ENCODE measurements at regions not wholly inside any gene's neighbourhood (a gene's known extent, or its start where the extent isn't known, plus 50 kb on each side); places are given as distances from the start of the nearest gene placed in this dataset.

- POLR2A ChIA-PET (ENCODE audit: unreplicated experiment) = no interaction called here
- H3F3A ChIP-seq (ENCODE audit: low read length, unreplicated experiment) = no peaks in the 10 kb centered on the region
- no peaks in the 10 kb centered on the region for H3K9me3 ChIP-seq (ENCODE audit: low read length)
- no peaks in the 10 kb centered on the region for H4K20me1 ChIP-seq (ENCODE audit: low read length)
- H3K4me3 ChIP-seq (ENCODE audit: low read length) = no peak overlapping the region
- H3K9me2 ChIP-seq (replicated peaks; ENCODE audit: low read length) = no peaks in the 10 kb centered on the region
- no peak overlapping the region for H3K4me2 ChIP-seq (ENCODE audit: low read length)
- H3K79me2 ChIP-seq (ENCODE audit: low read length) = no peaks in the 10 kb centered on the region
- BruUV-seq (replicated peaks) = no TSS peak
- no peak overlapping the region for H3K9ac ChIP-seq (ENCODE audit: low read length)
- ATAC-seq = no peak
- no peak for TF ChIP-seq EZH2 (IDR thresholded peaks at IDR 0.05; ENCODE audit: low read length, unreplicated experiment)
- no peak for TF ChIP-seq EZH2phosphoT487 (IDR thresholded peaks at IDR 0.05; ENCODE audit: borderline replicate concordance, low read length)
- no peak for TF ChIP-seq CTCF (conservative IDR thresholded peaks at IDR 0.05; ENCODE audit: low read depth, low read length)
- no peak overlapping the region for H3K27ac ChIP-seq (ENCODE audit: low read length)
- peaks cover 11% of the 10 kb centered on the region; the same call in 1 of the 2 replicates for H3K27me3 ChIP-seq (ENCODE audit: low read length)
- H3K4me1 ChIP-seq (ENCODE audit: insufficient read depth, low read length) = no peaks in the 10 kb centered on the region
- intact Hi-C loops (cut with micrococcal nuclease) = no loop called here
- no peak overlapping the region for H2AFZ ChIP-seq (ENCODE audit: low read length)
- no peak for DNase-seq
- CTCF ChIA-PET = no interaction called here
- no peaks in the 10 kb centered on the region for H3K36me3 ChIP-seq (ENCODE audit: low read depth, low read length)
These were observed 178.2 kb upstream of the EOMES start for GRCh38 chr3:27900316-27900715.

- no peak overlapping the region for H3K4me3 ChIP-seq (ENCODE audit: low read length)
- ATAC-seq (no peak), DNase-seq (no peak)
- TF ChIP-seq CTCF (conservative IDR thresholded peaks at IDR 0.05; ENCODE audit: low read depth, low read length) = no peak
- TF ChIP-seq EZH2phosphoT487 (IDR thresholded peaks at IDR 0.05; ENCODE audit: borderline replicate concordance, low read length) = no peak
- TF ChIP-seq EZH2 (IDR thresholded peaks at IDR 0.05; ENCODE audit: low read length, unreplicated experiment) = no peak
- H3K27me3 ChIP-seq (ENCODE audit: low read length) = peaks cover 8% of the 10 kb centered on the region; the same call in 1 of the 2 replicates
- H3K27ac ChIP-seq (ENCODE audit: low read length) = no peak overlapping the region
- H2AFZ ChIP-seq (ENCODE audit: low read length) = no peak overlapping the region
- ChIA-PET CTCF (no interaction called here), POLR2A (ENCODE audit: unreplicated experiment) (no interaction called here)
- no peaks in the 10 kb centered on the region for H3K9me2 ChIP-seq (replicated peaks; ENCODE audit: low read length)
- no peak overlapping the region for H3K4me2 ChIP-seq (ENCODE audit: low read length)
- H3K36me3 ChIP-seq (ENCODE audit: low read depth, low read length) = no peaks in the 10 kb centered on the region
- no peaks in the 10 kb centered on the region for H3K4me1 ChIP-seq (ENCODE audit: insufficient read depth, low read length)
- no peaks in the 10 kb centered on the region for H3F3A ChIP-seq (ENCODE audit: low read length, unreplicated experiment)
- no peak overlapping the region for H3K9ac ChIP-seq (ENCODE audit: low read length)
- no peaks in the 10 kb centered on the region for H3K79me2 ChIP-seq (ENCODE audit: low read length)
- no peaks in the 10 kb centered on the region for H3K9me3 ChIP-seq (ENCODE audit: low read length)
- H4K20me1 ChIP-seq (ENCODE audit: low read length) = no peaks in the 10 kb centered on the region
- no TSS peak for BruUV-seq (replicated peaks)
- intact Hi-C loops (cut with micrococcal nuclease) = no loop called here
These were observed 181.3 kb upstream of the EOMES start for GRCh38 chr3:27903446-27903845.

GRCh38 chr3:27905625-27906024 lies 183.5 kb upstream of the EOMES start:
- Histone ChIP-seq H3F3A (ENCODE audit: low read length, unreplicated experiment) (no peaks in the 10 kb centered on the region), H2AFZ (ENCODE audit: low read length) (no peak overlapping the region), H3K27me3 (ENCODE audit: low read length) (no peaks in the 10 kb centered on the region), H3K9ac (ENCODE audit: low read length) (no peak overlapping the region), H3K27ac (ENCODE audit: low read length) (no peak overlapping the region), H3K9me2 (replicated peaks; ENCODE audit: low read length) (no peaks in the 10 kb centered on the region), H3K4me3 (ENCODE audit: low read length) (no peak overlapping the region), H3K4me2 (ENCODE audit: low read length) (no peak overlapping the region), H3K79me2 (ENCODE audit: low read length) (no peaks in the 10 kb centered on the region), H3K4me1 (ENCODE audit: insufficient read depth, low read length) (no peaks in the 10 kb centered on the region), H4K20me1 (ENCODE audit: low read length) (no peaks in the 10 kb centered on the region), H3K36me3 (ENCODE audit: low read depth, low read length) (no peaks in the 10 kb centered on the region), H3K9me3 (ENCODE audit: low read length) (no peaks in the 10 kb centered on the region)
- DNase-seq (no peak), ATAC-seq (no peak)
- CTCF ChIA-PET = no interaction called here
- intact Hi-C loops (cut with micrococcal nuclease) = no loop called here
- POLR2A ChIA-PET (ENCODE audit: unreplicated experiment) = no interaction called here
- BruUV-seq (replicated peaks) = no TSS peak
- TF ChIP-seq CTCF (conservative IDR thresholded peaks at IDR 0.05; ENCODE audit: low read depth, low read length) = no peak
- TF ChIP-seq EZH2 (IDR thresholded peaks at IDR 0.05; ENCODE audit: low read length, unreplicated experiment) = no peak
- TF ChIP-seq EZH2phosphoT487 (IDR thresholded peaks at IDR 0.05; ENCODE audit: borderline replicate concordance, low read length) = no peak

Data from PC-3 (cell line).